ENCODE measurements at regions not wholly inside any gene's neighbourhood (a gene's known extent, or its start where the extent isn't known, plus 50 kb on each side); places are given as distances from the start of the nearest gene placed in this dataset.
"Not testable (repeated sequence)": the region's sequence is repeated elsewhere in the genome, so short reads cannot be mapped to it uniquely, and the experiment has no call there.

GRCh38 chr12:84502907-84503787, 409.5 kb downstream of the SLC6A15 start:
- DNase-seq (ENCODE audit: low spot score) (no peak), ATAC-seq (peak; percentile 88)

- ATAC-seq (no peak), DNase-seq (ENCODE audit: low spot score) (no peak)
These were observed 410.3 kb downstream of the SLC6A15 start for GRCh38 chr12:84502180-84502860.

GRCh38 chr12:84497819-84498218, 414.8 kb downstream of the SLC6A15 start:
- DNase-seq (ENCODE audit: low spot score) (no peak), ATAC-seq (no peak)

DNA sequence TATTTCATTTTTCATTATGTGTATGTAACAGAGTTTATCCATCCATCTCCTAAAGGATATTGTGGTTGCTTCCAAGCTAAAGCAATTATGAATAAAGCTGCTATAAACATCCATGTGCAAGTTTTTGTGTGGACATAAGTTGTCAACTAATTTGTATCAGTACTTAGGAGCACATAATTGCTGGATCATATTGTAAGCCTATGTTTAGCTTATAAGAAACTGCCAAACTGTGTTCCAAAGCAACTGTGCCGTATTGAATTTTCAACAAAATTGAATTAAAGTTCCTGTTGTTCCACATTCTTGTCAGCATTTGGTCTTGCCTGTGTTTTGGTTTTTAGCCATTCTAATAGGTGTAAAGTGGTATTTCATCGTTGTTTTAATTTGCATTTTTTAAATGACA, 416.9 kb downstream of the SLC6A15 start:
- DNase-seq (ENCODE audit: low spot score) (no peak), ATAC-seq (no peak)

GRCh38 chr12:84492351-84492883, 420.2 kb downstream of the SLC6A15 start:
- no peak for ATAC-seq
- no peak for DNase-seq (ENCODE audit: low spot score)

- ATAC-seq (no peak), DNase-seq (ENCODE audit: low spot score) (no peak)
These were observed 427.8 kb downstream of the SLC6A15 start for GRCh38 chr12:84484798-84485197.

DNA sequence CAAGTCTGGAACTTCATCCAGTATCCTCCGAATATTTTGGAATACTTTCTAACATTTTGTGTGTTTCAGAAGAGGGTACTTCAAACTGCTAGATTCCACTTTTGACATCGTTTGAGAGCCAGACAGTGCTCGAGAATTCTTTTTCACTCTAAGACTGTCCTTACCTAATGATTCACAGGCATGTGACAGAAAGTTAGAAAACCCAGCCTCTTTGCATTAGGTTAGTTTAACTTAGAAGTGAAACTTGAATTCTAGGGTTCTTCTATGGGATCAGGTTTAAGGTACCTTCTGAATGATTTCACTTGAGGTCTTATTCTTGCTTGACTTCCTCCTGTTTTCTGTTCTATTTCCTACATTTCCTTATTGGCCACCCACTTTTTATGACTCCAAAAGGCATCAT, 431.8 kb downstream of the SLC6A15 start:
- no peak for ATAC-seq
- no peak for DNase-seq (ENCODE audit: low spot score)

GRCh38 chr12:84470361-84470760, 442.2 kb downstream of the SLC6A15 start:
- DNase-seq (ENCODE audit: low spot score) (no peak), ATAC-seq (no peak)

GRCh38 chr12:84464616-84465015, 448.0 kb downstream of the SLC6A15 start:
- ATAC-seq: no peak

GRCh38 chr12:84463741-84464495, 448.7 kb downstream of the SLC6A15 start:
- DNase-seq (ENCODE audit: low spot score) (no peak), ATAC-seq (no peak)

More at GRCh38 chr12:84464616-84465015, 448.0 kb downstream of the SLC6A15 start:
- DNase-seq (ENCODE audit: low spot score): no peak

- DNase-seq (ENCODE audit: low spot score): no peak
- ATAC-seq: no peak
These were observed 457.0 kb downstream of the SLC6A15 start for GRCh38 chr12:84455598-84455997.

DNA sequence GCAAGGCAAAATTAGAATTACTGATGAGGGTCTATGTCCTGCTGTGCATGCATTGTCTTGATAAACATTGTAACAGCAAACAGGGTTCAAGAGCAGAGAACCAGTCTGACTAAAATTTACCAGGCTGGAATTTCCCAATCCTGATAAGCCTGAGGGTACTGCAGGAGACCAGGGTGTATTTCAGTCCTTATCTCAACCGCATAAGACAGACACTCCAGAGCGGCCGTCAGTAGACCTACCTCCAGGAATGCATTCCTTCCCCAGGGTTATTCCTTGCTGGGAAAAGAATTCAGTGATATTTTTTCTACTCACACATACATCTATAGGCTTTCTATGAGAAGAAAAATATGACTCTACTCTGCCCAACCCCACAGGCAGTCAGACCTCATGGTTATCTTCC, 466.1 kb downstream of the SLC6A15 start:
- ATAC-seq; DNase-seq (ENCODE audit: low spot score): not testable (repeated sequence)

DNA sequence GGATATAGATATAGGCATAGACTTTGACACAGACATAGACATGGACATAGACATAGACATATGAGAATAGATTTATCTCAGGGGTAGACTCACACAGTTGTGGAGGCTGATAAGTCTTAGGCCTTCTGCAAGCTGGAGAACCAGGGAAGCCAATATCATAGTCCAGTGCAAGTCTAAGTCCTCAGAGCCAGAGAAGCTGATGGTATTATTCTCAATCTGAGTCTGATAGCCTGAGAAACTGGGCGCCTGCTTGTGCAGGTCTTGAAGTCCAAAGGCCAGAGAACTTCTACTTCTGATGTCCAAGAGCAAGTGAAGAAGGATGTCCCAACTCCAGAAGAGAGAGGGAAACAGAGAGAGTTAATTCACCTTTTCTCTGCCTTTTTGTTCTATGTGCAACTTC, 476.5 kb downstream of the SLC6A15 start:
- ATAC-seq: no peak
- no peak for DNase-seq (ENCODE audit: low spot score)

DNA sequence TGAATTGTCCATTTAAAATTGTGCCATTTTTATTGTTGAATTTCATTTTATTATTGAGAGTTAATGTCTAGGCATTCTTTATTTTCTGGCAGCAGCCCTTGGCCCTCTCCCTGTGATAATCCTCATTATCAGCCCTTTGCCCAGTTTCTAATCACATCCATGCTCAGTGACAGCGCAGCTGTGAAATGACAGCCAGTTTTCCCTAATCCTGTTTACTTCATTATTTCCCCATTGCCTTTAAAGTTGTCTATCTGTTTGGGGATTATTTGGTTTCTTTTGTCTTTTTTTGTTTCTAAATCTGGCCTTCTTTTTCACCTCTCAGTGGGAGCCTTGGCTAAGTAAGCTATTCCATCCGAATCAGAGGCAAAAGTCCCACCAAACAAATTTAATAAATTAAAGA, 476.9 kb downstream of the SLC6A15 start:
- DNase-seq (ENCODE audit: low spot score) (no peak), ATAC-seq (no peak)

- no peak for DNase-seq (ENCODE audit: low spot score)
- no peak for ATAC-seq
These were observed 490.3 kb downstream of the SLC6A15 start for GRCh38 chr12:84422340-84422739.

- no peak for ATAC-seq
- no peak for DNase-seq (ENCODE audit: low spot score)
These were observed 491.5 kb downstream of the SLC6A15 start for GRCh38 chr12:84421103-84421502.

DNA sequence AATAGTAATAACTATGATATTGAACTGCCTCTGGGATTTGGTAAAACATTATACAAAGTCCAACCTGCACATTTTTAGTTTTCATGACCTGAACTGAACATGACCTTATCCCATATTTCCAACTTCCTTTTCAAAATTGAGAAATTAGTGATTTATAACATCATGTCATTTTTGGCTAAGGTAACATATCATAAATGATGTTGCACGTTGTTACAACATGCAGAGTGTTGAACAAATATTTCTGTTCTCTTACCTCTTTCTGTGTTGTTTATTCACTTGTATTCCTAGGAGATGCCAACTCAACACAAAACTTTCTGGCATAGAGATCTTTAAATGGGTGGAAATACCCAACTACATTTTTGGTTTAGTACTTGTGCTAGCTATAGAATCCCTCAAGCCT, 496.0 kb downstream of the SLC6A15 start:
- ATAC-seq (no peak), DNase-seq (ENCODE audit: low spot score) (no peak)

DNA sequence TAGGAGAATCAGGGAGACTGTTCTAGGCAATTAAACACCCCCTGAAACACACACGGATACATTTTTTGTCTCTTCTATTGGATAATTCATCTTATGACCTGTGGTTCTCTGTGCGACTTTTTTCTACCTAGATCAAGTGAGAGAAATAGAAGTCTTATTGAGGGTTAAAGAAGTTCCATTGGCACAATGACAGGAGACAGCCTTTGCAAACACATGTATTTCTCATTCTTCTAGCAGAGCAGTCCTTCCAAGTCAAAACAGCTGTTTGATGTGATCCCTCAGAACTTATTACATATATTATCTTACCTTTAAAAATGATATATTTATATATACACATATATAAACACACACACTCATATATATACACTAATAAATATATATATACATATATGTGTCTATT, 496.7 kb downstream of the SLC6A15 start:
- no peak for DNase-seq (ENCODE audit: low spot score)
- ATAC-seq: no peak

DNA sequence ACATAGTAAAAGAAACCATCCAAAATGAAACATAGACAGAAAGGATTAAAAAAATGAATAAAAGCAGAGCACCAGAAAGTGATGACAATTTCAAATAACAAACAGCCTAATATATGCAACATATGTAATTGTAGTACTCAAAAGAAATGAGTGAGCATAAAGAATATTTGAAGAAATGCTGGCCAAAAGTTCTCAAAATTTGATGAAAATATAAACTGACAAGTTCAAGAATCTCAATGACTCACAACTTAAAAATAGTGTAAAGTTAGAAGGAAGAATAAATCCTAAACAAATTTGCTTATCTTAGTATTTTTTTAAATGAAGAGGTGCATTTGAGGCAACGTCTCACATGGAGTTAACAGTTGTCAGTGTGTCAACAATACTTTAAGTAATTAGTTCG, 498.9 kb downstream of the SLC6A15 start:
- ATAC-seq: no peak

GRCh38 chr12:84412226-84412625, 500.4 kb downstream of the SLC6A15 start:
- DNase-seq (ENCODE audit: low spot score): no peak
- ATAC-seq: no peak

More for the DNA sequence above, 498.9 kb downstream of the SLC6A15 start:
- no peak for DNase-seq (ENCODE audit: low spot score)

DNA sequence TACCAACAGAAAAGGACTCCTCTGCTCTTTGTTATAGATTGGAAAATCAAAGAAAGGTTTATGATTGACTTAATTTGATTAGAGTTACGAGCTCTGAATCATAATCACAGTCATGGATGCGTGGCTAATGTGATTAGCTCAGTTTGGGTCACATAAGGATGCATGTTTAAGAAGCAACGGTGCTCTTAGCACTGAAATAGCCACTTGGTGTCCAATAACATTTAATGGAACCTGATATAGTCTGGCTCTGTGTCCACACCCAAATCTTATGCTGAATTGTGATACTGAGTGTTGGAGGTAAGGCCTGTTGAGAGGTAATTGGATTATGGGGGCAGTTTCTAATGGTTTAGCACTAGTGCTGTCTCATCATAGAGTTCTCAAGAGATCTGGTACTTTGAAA, 501.6 kb downstream of the SLC6A15 start:
- ATAC-seq: no peak
- DNase-seq (ENCODE audit: low spot score): no peak
